Tibial nerve (tissue), 4 donors: ENCODE measurements at regions not wholly inside any gene's neighbourhood (a gene's known extent, or its start where the extent isn't known, plus 50 kb on each side); places are given as distances from the start of the nearest gene placed in this dataset.

Source experiments
- EP300 ChIP-seq, 2 donors: sonication (generic); formaldehyde crosslinking; IDR thresholded peaks; one replicate each; pipeline ENCODE4 v1.6.1; 2017; ENCODE audit warnings: antibody characterized with exemption in 2 of 2, mild to moderate bottlenecking in 1 of 2
- POLR2A ChIP-seq, 2 donors: fragments of 450-650 bp; IDR thresholded peaks; one replicate each; pipeline ENCODE4 v1.6.1; 2017; ENCODE audit warnings: antibody characterized with exemption in 2 of 2, mild to moderate bottlenecking in 2 of 2, moderate library complexity in 2 of 2
- TF ChIP-seq, protein P1 (sequence below), 5 experiments: fragments of 200-600 bp in 3 of 5; fragments of 450-650 bp in 2 of 5; sonication (generic) in 3 of 5; IDR thresholded peaks; one replicate each; pipeline ENCODE4 v1.5.1; 2016 to 2019; ENCODE audit warnings: antibody characterized with exemption in 5 of 5, mild to moderate bottlenecking in 3 of 5, moderate library complexity in 2 of 5

DNA sequence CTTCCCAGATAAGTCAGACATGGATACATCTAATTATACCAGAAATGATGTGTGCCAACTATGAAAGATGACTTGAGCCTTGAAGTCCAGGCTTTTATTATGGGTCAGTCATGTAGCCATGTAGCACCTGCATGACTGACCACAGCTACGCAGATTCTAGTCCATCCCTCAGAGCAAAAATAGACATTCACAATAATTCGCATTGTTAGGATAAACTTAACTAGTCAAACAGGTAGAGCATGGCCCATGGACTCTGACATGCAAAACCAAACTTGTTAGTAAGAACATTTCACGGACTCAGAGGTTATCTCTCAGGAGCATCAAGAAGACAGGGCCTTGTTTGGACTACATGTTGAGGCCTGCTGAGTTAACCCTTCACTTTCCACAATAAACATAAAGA is 132.6 kb downstream of the PWWP3B start:
- TF ChIP-seq POLR2A (IDR thresholded peaks at IDR 0.05) (no peak), EP300 (IDR thresholded peaks at IDR 0.05) (no peak)
- TF ChIP-seq, protein P1, sequence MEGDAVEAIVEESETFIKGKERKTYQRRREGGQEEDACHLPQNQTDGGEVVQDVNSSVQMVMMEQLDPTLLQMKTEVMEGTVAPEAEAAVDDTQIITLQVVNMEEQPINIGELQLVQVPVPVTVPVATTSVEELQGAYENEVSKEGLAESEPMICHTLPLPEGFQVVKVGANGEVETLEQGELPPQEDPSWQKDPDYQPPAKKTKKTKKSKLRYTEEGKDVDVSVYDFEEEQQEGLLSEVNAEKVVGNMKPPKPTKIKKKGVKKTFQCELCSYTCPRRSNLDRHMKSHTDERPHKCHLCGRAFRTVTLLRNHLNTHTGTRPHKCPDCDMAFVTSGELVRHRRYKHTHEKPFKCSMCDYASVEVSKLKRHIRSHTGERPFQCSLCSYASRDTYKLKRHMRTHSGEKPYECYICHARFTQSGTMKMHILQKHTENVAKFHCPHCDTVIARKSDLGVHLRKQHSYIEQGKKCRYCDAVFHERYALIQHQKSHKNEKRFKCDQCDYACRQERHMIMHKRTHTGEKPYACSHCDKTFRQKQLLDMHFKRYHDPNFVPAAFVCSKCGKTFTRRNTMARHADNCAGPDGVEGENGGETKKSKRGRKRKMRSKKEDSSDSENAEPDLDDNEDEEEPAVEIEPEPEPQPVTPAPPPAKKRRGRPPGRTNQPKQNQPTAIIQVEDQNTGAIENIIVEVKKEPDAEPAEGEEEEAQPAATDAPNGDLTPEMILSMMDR (IDR thresholded peaks at IDR 0.05): no peak
